ENCODE measurements at regions not wholly inside any gene's neighbourhood (a gene's known extent, or its start where the extent isn't known, plus 50 kb on each side); places are given as distances from the start of the nearest gene placed in this dataset.

- TF ChIP-seq CTCF (IDR thresholded peaks at IDR 0.05): no peak
- no peak for TF ChIP-seq POLR2AphosphoS5 (IDR thresholded peaks at IDR 0.05; ENCODE audit: low read depth, low read length)
- TF ChIP-seq TCF7L2 (IDR thresholded peaks at IDR 0.05; ENCODE audit: low read depth, low read length): no peak
- no peak for TF ChIP-seq REST (IDR thresholded peaks at IDR 0.05; ENCODE audit: insufficient read depth in 1 of 2, low read depth in 2 of 2, low read length in 1 of 2)
These were observed 739.9 kb downstream of the CDH11 start for GRCh38 chr16:64381979-64382378.
